Lower leg skin (tissue), 4 donors: ENCODE measurements at regions not wholly inside any gene's neighbourhood (a gene's known extent, or its start where the extent isn't known, plus 50 kb on each side); places are given as distances from the start of the nearest gene placed in this dataset.

Experiments
- DNase-seq, 2 donors: peaks; one replicate each; pipeline ENCODE4 v3.0.0-alpha.2; 2019; ENCODE audit warnings: low spot score in 2 of 2
- H3K4me3 ChIP-seq: fragments of 200-600 bp; sonication (generic); 2 replicates; pipeline ENCODE4 v1.5.1; 2017; ENCODE audit warnings: mild to moderate bottlenecking, low read depth; ENCODE audit not compliant: poor library complexity, severe bottlenecking
- POLR2A ChIP-seq, 2 donors: fragments of 450-650 bp; IDR thresholded peaks; one replicate each; pipeline ENCODE4 v1.6.1; 2016 to 2017; ENCODE audit warnings: antibody characterized with exemption in 2 of 2, mild to moderate bottlenecking in 1 of 2, moderate library complexity in 1 of 2
- WGBS, 2 donors: methylation state at CpG; one replicate each; pipeline ENCODE4 v1.1.5; 2018; 5-methylcytosine and 5-hydroxymethylcytosine counted together
- intact Hi-C: fragments of 100-400 bp; cut with DNase I; formaldehyde crosslinking; loops from one replicate; pipeline ENCODE4 v1.15.0; 2023; ENCODE audit warnings: low total_unique reads
- TF ChIP-seq, protein P1 (sequence below), 3 donors: fragments of 450-650 bp; IDR thresholded peaks; one replicate each; pipeline ENCODE4 v1.5.1; 2016; ENCODE audit warnings: antibody characterized with exemption in 3 of 3, mild to moderate bottlenecking in 3 of 3, moderate library complexity in 2 of 3

DNA sequence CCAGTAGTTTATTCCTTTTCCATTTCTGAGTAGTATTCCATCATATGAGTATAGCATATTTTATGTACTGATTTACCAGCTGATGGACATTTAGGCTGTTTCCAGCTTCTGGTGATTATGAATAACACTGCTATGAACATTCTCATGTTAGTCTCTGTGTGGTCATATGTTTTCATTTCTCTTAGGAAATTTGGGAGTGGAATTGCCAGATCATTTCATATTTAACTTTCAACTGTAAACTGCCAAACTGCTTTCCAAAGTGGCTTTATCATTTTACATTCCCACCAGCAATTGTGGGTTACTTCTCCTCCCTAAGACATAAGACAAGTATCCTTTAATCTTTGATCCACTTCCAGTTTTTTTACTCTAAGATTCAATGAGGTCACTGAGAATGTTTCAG lies 85.7 kb upstream of the RALGPS2 start:
- TF ChIP-seq, protein P1, sequence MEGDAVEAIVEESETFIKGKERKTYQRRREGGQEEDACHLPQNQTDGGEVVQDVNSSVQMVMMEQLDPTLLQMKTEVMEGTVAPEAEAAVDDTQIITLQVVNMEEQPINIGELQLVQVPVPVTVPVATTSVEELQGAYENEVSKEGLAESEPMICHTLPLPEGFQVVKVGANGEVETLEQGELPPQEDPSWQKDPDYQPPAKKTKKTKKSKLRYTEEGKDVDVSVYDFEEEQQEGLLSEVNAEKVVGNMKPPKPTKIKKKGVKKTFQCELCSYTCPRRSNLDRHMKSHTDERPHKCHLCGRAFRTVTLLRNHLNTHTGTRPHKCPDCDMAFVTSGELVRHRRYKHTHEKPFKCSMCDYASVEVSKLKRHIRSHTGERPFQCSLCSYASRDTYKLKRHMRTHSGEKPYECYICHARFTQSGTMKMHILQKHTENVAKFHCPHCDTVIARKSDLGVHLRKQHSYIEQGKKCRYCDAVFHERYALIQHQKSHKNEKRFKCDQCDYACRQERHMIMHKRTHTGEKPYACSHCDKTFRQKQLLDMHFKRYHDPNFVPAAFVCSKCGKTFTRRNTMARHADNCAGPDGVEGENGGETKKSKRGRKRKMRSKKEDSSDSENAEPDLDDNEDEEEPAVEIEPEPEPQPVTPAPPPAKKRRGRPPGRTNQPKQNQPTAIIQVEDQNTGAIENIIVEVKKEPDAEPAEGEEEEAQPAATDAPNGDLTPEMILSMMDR (IDR thresholded peaks at IDR 0.05): no peak
- no peak for TF ChIP-seq POLR2A (IDR thresholded peaks at IDR 0.05)
- intact Hi-C loops: no loop called here
- H3K4me3 ChIP-seq: no peak overlapping the region
- no peak for DNase-seq

DNA sequence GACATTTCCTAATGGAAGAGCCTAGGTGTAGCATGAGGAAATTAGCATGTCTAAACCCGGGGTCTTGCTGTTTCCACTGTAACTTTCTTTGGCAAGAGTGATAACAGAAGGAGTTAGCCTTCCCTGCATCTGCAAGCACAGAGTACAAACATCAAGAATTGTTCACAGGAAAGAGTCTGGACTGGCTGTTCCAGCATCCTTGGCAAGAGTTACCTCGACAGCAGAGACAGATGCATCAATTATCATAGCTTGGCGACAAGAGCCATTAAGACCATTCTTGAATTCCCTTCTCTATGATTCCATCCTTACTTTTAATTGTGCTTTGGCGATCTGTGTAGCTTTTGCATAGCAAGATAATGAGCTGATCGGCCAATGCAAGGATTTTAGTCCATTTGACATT lies 82.8 kb upstream of the RALGPS2 start:
- no peak for DNase-seq
- intact Hi-C loops: no loop called here
- TF ChIP-seq, protein P1 (IDR thresholded peaks at IDR 0.05): no peak
- TF ChIP-seq POLR2A (IDR thresholded peaks at IDR 0.05): no peak
- 65 to 74% methylated on average over 5 of the region's 5 CpGs for WGBS, 2 donors
- H3K4me3 ChIP-seq: no peak overlapping the region

DNA sequence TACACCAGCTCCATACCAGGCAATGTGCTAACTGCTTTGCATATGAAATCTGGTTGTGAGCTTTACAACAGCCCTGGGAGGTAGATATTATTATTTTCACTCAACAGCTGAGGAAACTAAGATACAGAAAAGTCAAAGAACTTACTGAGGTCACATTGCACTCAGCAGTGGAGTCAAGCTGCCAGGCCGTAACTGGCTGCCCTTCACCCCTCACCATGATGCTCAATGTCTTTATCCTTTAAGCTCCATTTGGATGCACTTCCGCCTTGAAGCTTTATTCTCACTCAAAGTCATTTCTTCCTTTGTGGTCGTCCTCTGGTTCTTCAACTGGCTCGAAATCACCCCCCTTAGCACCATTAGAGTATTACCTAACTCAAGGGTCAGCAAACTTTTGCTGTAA lies 81.7 kb upstream of the RALGPS2 start:
- intact Hi-C loops: no loop called here
- 91 to 94% methylated on average over 4 of the region's 4 CpGs for WGBS, 2 donors
- DNase-seq: no peak
- TF ChIP-seq, protein P1 (IDR thresholded peaks at IDR 0.05): no peak
- TF ChIP-seq POLR2A (IDR thresholded peaks at IDR 0.05): no peak
- no peak overlapping the region for H3K4me3 ChIP-seq

DNA sequence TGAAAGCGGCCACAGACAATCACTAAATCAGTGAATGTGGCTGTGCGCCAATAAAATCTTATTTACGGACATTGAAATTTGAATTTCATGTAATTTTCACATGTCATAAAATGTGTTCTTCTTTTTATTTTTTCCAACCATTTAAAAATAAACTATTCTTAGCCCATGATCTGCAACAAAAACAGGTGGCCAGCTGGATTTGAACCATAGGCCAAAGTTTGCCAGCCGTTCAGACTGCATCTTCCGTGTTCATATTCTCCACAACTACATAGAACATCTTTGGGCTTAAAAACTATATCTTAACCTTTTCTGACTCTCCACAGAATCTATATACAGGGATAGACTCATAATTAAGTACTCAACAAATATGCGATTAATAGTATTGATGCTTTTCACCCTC lies 81.2 kb upstream of the RALGPS2 start:
- intact Hi-C loops: no loop called here
- no peak overlapping the region for H3K4me3 ChIP-seq
- no peak for DNase-seq
- WGBS, 2 donors: 89 to 90% methylated on average over 6 of the region's 6 CpGs
- TF ChIP-seq, protein P1 (IDR thresholded peaks at IDR 0.05): no peak
- TF ChIP-seq POLR2A (IDR thresholded peaks at IDR 0.05): no peak

DNA sequence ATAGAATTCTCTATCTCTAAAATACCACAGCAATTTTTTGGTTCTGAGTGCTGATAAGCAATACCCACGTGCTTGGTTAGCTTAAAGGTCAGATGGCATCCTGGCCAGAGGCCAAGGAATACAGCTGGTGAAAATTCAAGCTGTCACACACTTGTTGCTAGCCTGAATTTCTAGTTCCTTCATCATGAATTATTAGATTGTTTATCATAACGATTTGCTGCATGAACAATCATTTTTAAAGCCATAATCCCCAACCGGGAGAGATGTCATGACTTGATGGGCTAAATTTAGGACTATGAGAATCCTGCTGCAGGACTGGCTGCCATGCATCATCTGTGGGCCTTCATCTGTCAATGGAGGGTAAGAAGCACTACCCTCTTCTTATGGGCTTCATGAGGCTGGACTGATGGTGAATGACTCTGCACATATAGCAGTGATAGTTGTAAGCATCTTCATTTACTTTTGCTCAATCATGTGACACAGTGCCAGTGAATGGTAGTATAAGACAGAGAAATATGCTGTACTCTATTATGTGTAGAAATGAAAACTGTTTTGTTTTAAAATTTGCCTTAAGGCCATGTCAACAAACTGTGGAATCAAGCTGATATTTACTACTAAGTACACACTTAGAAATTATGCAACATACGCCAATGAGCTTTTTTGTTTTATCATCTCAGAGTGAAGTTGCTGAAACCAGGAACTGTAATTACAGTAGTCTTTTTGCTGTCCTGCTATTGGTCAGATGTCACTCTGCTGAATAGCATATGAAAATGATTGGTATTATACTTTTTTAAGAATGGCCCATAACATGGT lies 80.5 kb upstream of the RALGPS2 start:
- intact Hi-C loops: no loop called here
- WGBS, 2 donors: 25 to 30% methylated on average over 4 of the region's 4 CpGs
- TF ChIP-seq, protein P1 (IDR thresholded peaks at IDR 0.05): no peak
- no peak for TF ChIP-seq POLR2A (IDR thresholded peaks at IDR 0.05)
- peak in 1 of 2 donors; percentile 30 for DNase-seq
- no peak overlapping the region for H3K4me3 ChIP-seq
